Colonic mucosa (tissue), 4 donors: ENCODE measurements at regions not wholly inside any gene's neighbourhood (a gene's known extent, or its start where the extent isn't known, plus 50 kb on each side); places are given as distances from the start of the nearest gene placed in this dataset.

ENCODE experiments used
- DNase-seq: peaks from one replicate; pipeline ENCODE4 v3.0.0-alpha.2; 2020
- H3K27ac ChIP-seq: fragments of 200-600 bp; one replicate; pipeline ENCODE4 v1.8.0; 2021
- H3K27me3 ChIP-seq: fragments of 200-600 bp; one replicate; pipeline ENCODE4 v1.8.0; 2021
- H3K36me3 ChIP-seq: fragments of 200-600 bp; one replicate; pipeline ENCODE4 v1.8.0; 2021
- H3K4me1 ChIP-seq: fragments of 200-600 bp; one replicate; pipeline ENCODE4 v1.8.0; 2021; ENCODE audit warnings: mild to moderate bottlenecking
- H3K4me3 ChIP-seq: fragments of 200-600 bp; one replicate; pipeline ENCODE4 v1.8.0; 2021
- H3K9ac ChIP-seq, 2 donors: one replicate each; pipeline ENCODE4 v1.7.0; 2013; ENCODE audit warnings: control low read depth in 2 of 2, low read depth in 2 of 2, low read length in 2 of 2
- H3K9me3 ChIP-seq: fragments of 200-600 bp; one replicate; pipeline ENCODE4 v1.8.0; 2021
- CTCF ChIP-seq: fragments of 200-600 bp; IDR thresholded peaks from one replicate; pipeline ENCODE4 v1.8.0; 2022; ENCODE audit warnings: antibody characterized with exemption, mild to moderate bottlenecking
- intact Hi-C: fragments of 100-400 bp; cut with DNase I; formaldehyde crosslinking; loops from one replicate; pipeline ENCODE4 v1.14.1; 2022
- donor health status: healthy.
- donor health status: DM: no; HTN: no; CAD: no.
- donor health status: DM: no; HTN: no; CAD: no.

DNA sequence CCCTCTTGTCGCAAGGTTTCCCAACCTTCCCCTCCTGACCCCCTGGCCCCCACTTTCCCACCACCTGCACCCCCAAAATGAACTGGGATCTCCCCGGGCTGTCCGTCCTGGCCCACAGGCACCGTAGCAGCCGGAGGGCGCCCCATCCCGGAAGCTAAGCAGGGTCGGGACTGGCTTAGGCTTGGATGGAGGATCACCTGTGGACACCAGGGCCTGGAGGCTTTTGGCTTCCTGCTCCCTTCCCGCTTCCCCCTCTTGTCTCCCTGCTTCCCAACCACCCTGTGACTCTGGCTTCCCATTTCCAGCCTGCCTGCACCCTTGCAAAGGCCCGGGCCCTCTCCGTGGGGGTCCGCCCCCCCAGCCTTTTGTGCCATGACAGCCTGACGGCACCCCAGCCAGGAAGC, 2291.3 kb downstream of the TP53TG3F start:
- no peak for TF ChIP-seq CTCF
- Histone ChIP-seq H3K27me3 (no peaks in the 10 kb centered on the region), H3K9me3 (no peaks in the 10 kb centered on the region), H3K27ac (no peak overlapping the region), H3K36me3 (no peaks in the 10 kb centered on the region), H3K4me1 (no peaks in the 10 kb centered on the region), H3K9ac (no peak overlapping the region), H3K4me3 (no peak overlapping the region)
- no peak for DNase-seq
- intact Hi-C loops: no loop called here

- Histone ChIP-seq H3K9me3 (no peaks in the 10 kb centered on the region), H3K4me1 (no peaks in the 10 kb centered on the region), H3K27ac (no peak overlapping the region), H3K4me3 (no peak overlapping the region), H3K9ac (no peak overlapping the region), H3K36me3 (no peaks in the 10 kb centered on the region), H3K27me3 (no peaks in the 10 kb centered on the region)
- no peak for DNase-seq
- TF ChIP-seq CTCF: no peak
- intact Hi-C loops: no loop called here
These were observed 2292.0 kb downstream of the TP53TG3F start for GRCh38 chr16:35751191-35751941.

DNA sequence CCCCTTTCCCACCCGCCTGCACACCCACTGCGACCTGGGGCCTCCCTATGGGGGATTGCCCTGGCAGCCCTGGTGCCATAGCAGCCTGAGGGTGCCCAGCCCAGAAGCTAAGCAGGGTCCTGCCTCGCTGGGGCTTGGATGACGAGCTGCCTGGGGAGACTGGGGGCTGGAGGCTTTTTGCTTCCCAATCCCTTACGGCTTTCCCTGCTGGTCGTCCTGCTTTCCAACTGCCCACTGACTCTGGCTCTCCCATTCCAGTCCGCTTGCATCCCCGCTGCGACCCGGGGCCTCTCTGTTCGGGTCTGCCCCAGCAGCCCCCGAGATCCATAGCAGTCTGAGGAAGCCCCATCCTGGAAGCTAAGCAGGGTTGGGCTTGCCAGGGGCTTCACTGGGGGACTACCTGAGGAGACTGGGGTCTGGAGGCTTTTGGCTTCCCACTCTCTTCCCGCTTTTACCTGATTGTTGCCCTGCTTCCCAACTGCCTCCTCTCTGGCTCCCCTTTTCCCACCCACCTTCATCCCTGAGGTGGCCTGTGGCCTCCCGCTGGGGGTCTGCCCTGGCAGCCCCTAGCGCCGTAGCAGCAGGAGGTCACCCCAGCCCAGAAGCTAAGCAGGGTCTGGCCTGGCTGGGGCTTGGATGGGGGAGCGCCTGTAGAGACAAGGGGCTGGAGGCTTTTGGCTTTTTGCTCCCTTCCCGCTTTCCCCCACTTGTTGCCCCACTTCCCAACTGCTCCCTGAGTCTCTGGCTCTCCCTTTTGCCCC, 2292.8 kb downstream of the TP53TG3F start:
- H3K9me3 ChIP-seq: no peaks in the 10 kb centered on the region
- no peaks in the 10 kb centered on the region for H3K4me1 ChIP-seq
- H3K27ac ChIP-seq: no peak overlapping the region
- no peak overlapping the region for H3K9ac ChIP-seq
- TF ChIP-seq CTCF: no peak
- no peak overlapping the region for H3K4me3 ChIP-seq
- no peaks in the 10 kb centered on the region for H3K36me3 ChIP-seq
- no peak for DNase-seq
- no peaks in the 10 kb centered on the region for H3K27me3 ChIP-seq
- intact Hi-C loops: no loop called here

DNA sequence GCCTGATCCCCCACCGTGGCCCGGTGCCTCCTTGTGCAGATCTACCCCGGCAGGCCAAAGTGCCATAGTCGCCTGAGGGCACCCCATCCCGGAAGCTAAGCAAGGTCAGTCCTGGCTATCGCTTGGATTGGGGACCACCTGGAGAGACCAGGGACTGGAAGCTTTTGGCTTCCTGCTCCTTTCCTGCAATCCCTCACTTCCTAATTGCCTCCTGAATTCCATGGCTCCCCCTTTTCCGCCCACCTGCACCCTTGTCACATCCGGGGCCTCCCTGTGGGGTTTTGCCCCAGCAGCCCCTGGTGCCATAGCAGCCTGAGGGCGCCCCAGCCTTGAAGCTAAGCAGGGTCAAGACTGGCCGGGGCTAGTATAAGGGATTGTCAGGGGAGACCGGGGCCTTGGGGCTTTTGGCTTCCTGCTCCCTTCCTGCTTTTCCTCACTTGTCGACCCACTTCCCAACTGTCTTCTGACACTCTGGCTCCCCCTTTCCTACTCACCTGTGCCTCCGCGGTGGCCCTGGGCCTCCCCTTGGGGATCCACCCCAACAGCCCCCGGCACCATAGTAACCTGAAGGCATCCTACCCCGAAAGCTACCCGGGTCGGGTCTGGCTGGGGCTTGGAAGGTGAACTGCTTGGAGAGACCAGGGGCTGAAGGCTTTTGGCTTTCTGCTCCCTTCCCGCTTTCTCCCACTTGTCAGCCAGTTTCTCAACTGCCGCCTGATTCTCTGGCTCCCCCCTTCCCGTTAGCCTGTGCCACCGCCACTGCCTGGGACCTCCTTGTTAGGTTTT, 2293.6 kb downstream of the TP53TG3F start:
- no peak for TF ChIP-seq CTCF
- intact Hi-C loops: no loop called here
- H3K27me3 ChIP-seq: no peaks in the 10 kb centered on the region
- no peaks in the 10 kb centered on the region for H3K36me3 ChIP-seq
- no peak overlapping the region for H3K4me3 ChIP-seq
- no peaks in the 10 kb centered on the region for H3K4me1 ChIP-seq
- no peaks in the 10 kb centered on the region for H3K9me3 ChIP-seq
- no peak for DNase-seq
- H3K27ac ChIP-seq: no peak overlapping the region
- H3K9ac ChIP-seq: no peak overlapping the region

- DNase-seq: no peak
- no peaks in the 10 kb centered on the region for H3K27me3 ChIP-seq
- no peak for TF ChIP-seq CTCF
- no peaks in the 10 kb centered on the region for H3K36me3 ChIP-seq
- H3K4me3 ChIP-seq: no peak overlapping the region
- no peak overlapping the region for H3K27ac ChIP-seq
- intact Hi-C loops: no loop called here
- H3K9me3 ChIP-seq: peaks cover 6% of the 10 kb centered on the region
- no peaks in the 10 kb centered on the region for H3K4me1 ChIP-seq
- no peak overlapping the region for H3K9ac ChIP-seq
These were observed 2294.4 kb downstream of the TP53TG3F start for GRCh38 chr16:35753559-35754390.
